HUES48 (cell line): ENCODE measurements at regions not wholly inside any gene's neighbourhood (a gene's known extent, or its start where the extent isn't known, plus 50 kb on each side); places are given as distances from the start of the nearest gene placed in this dataset.
"Not testable (repeated sequence)": the region's sequence is repeated elsewhere in the genome, so short reads cannot be mapped to it uniquely, and the experiment has no call there.

Source experiments
- H3K27ac ChIP-seq: one replicate; pipeline ENCODE4 v1.7.0; 2013; ENCODE audit warnings: low read depth, low read length, inconsistent platforms
- H3K27me3 ChIP-seq: 2 replicates; pipeline ENCODE4 v1.6.1; 2013; ENCODE audit warnings: mild to moderate bottlenecking, low read length; ENCODE audit not compliant: control insufficient read depth, insufficient read depth
- H3K36me3 ChIP-seq: 2 replicates; pipeline ENCODE4 v1.6.1; 2013; ENCODE audit warnings: low read length; ENCODE audit not compliant: control insufficient read depth, insufficient read depth
- H3K4me1 ChIP-seq: 2 replicates; pipeline ENCODE4 v1.6.1; 2013; ENCODE audit warnings: mild to moderate bottlenecking, low read length; ENCODE audit not compliant: control insufficient read depth, insufficient read depth
- H3K4me3 ChIP-seq: 2 replicates; pipeline ENCODE4 v1.5.1; 2013; ENCODE audit warnings: mild to moderate bottlenecking, low read depth, low read length
- H3K9ac ChIP-seq: 2 replicates; pipeline ENCODE4 v1.6.1; 2013; ENCODE audit warnings: mild to moderate bottlenecking, low read depth, low read length, moderate library complexity
- H3K9me3 ChIP-seq: 2 replicates; pipeline ENCODE4 v1.6.1; 2013; ENCODE audit warnings: low read length; ENCODE audit not compliant: control insufficient read depth, insufficient read depth

- Histone ChIP-seq H3K9ac (no peak overlapping the region), H3K9me3 (no peaks in the 10 kb centered on the region), H3K36me3 (no peaks in the 10 kb centered on the region), H3K4me1 (no peaks in the 10 kb centered on the region), H3K4me3 (no peak overlapping the region), H3K27ac (no peak overlapping the region), H3K27me3 (no peaks in the 10 kb centered on the region)
These were observed 80.0 kb downstream of the SHOX2 start for GRCh38 chr3:158026236-158026635.

- not testable (repeated sequence) for H3K9ac ChIP-seq, H3K9me3 ChIP-seq, H3K4me3 ChIP-seq, H3K27me3 ChIP-seq, H3K27ac ChIP-seq, H3K4me1 ChIP-seq, H3K36me3 ChIP-seq
These were observed 86.3 kb downstream of the SHOX2 start for GRCh38 chr3:158019897-158020296.

- Histone ChIP-seq H3K9me3 (no peaks in the 10 kb centered on the region), H3K27ac (no peak overlapping the region), H3K9ac (no peak overlapping the region), H3K36me3 (no peaks in the 10 kb centered on the region), H3K4me1 (no peaks in the 10 kb centered on the region), H3K27me3 (no peaks in the 10 kb centered on the region), H3K4me3 (no peak overlapping the region)
These were observed 87.8 kb downstream of the SHOX2 start for GRCh38 chr3:158018462-158018861.

GRCh38 chr3:158012901-158013300 is 93.3 kb downstream of the SHOX2 start:
- H3K36me3 ChIP-seq, result no peaks in the 10 kb centered on the region
- H3K27me3 ChIP-seq, result no peaks in the 10 kb centered on the region
- peaks cover 14% of the 10 kb centered on the region for H3K9me3 ChIP-seq
- H3K9ac ChIP-seq, result no peak overlapping the region
- H3K4me1 ChIP-seq, result no peaks in the 10 kb centered on the region
- no peak overlapping the region for H3K4me3 ChIP-seq
- no peak overlapping the region for H3K27ac ChIP-seq

- H3K9me3 ChIP-seq, result peaks cover 14% of the 10 kb centered on the region
- no peaks in the 10 kb centered on the region for H3K27me3 ChIP-seq
- no peak overlapping the region for H3K27ac ChIP-seq
- no peak overlapping the region for H3K4me3 ChIP-seq
- H3K36me3 ChIP-seq, result no peaks in the 10 kb centered on the region
- H3K4me1 ChIP-seq, result no peaks in the 10 kb centered on the region
- H3K9ac ChIP-seq, result no peak overlapping the region
These were observed 100.7 kb downstream of the SHOX2 start for GRCh38 chr3:158005391-158006100.

- Histone ChIP-seq H3K27ac (no peak overlapping the region), H3K4me3 (no peak overlapping the region), H3K36me3 (no peaks in the 10 kb centered on the region), H3K9ac (no peak overlapping the region), H3K27me3 (no peaks in the 10 kb centered on the region), H3K4me1 (no peaks in the 10 kb centered on the region), H3K9me3 (no peaks in the 10 kb centered on the region; the same call in 1 of the 2 replicates)
These were observed 107.0 kb downstream of the SHOX2 start for GRCh38 chr3:157999246-157999645.

- H3K9ac ChIP-seq, result no peak overlapping the region
- no peak overlapping the region for H3K27ac ChIP-seq
- H3K4me3 ChIP-seq, result no peak overlapping the region
- no peaks in the 10 kb centered on the region for H3K27me3 ChIP-seq
- no peaks in the 10 kb centered on the region for H3K36me3 ChIP-seq
- no peaks in the 10 kb centered on the region for H3K9me3 ChIP-seq
- no peaks in the 10 kb centered on the region for H3K4me1 ChIP-seq
These were observed 123.9 kb downstream of the SHOX2 start for GRCh38 chr3:157982359-157982758.

GRCh38 chr3:157981819-157982218 is 124.4 kb downstream of the SHOX2 start:
- Histone ChIP-seq H3K27me3 (no peaks in the 10 kb centered on the region), H3K4me3 (no peak overlapping the region), H3K9me3 (no peaks in the 10 kb centered on the region), H3K4me1 (no peaks in the 10 kb centered on the region), H3K27ac (no peak overlapping the region), H3K9ac (no peak overlapping the region), H3K36me3 (no peaks in the 10 kb centered on the region)

DNA sequence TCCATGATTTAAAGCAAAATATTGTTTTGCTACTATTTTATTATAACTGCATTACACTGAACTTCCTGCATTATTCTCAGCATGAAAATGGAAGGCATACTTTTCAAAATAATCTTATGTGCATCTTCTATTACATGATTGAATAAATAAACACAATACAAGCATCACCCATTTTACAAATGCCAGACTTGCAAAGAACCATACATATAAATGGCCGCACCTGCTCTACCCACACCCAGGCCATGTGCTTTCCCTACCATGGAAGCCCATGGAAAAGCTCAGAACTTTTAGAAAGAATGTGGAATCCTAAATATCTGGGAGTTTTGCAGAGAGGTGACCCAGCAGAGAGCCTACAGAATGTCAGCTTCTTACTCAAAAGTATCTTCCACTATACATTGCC is 127.2 kb downstream of the SHOX2 start:
- H3K4me1 ChIP-seq, result no peaks in the 10 kb centered on the region
- H3K9me3 ChIP-seq, result no peaks in the 10 kb centered on the region
- no peak overlapping the region for H3K4me3 ChIP-seq
- H3K9ac ChIP-seq, result no peak overlapping the region
- H3K27me3 ChIP-seq, result no peaks in the 10 kb centered on the region
- H3K27ac ChIP-seq, result no peak overlapping the region
- no peaks in the 10 kb centered on the region for H3K36me3 ChIP-seq

- Histone ChIP-seq H3K9me3 (no peaks in the 10 kb centered on the region), H3K4me3 (no peak overlapping the region), H3K27ac (no peak overlapping the region), H3K4me1 (peaks cover 5% of the 10 kb centered on the region), H3K9ac (no peak overlapping the region), H3K27me3 (no peaks in the 10 kb centered on the region), H3K36me3 (no peaks in the 10 kb centered on the region)
These were observed 144.6 kb downstream of the SHOX2 start for GRCh38 chr3:157961665-157962064.

GRCh38 chr3:157958457-157958856 is 147.8 kb downstream of the SHOX2 start:
- H3K4me1 ChIP-seq, result peaks cover 5% of the 10 kb centered on the region
- no peaks in the 10 kb centered on the region for H3K36me3 ChIP-seq
- H3K27me3 ChIP-seq, result no peaks in the 10 kb centered on the region
- H3K9me3 ChIP-seq, result no peaks in the 10 kb centered on the region
- H3K9ac ChIP-seq, result no peak overlapping the region
- H3K4me3 ChIP-seq, result no peak overlapping the region
- H3K27ac ChIP-seq, result no peak overlapping the region
